ENCODE measurements at regions not wholly inside any gene's neighbourhood (a gene's known extent, or its start where the extent isn't known, plus 50 kb on each side); places are given as distances from the start of the nearest gene placed in this dataset.

DNA sequence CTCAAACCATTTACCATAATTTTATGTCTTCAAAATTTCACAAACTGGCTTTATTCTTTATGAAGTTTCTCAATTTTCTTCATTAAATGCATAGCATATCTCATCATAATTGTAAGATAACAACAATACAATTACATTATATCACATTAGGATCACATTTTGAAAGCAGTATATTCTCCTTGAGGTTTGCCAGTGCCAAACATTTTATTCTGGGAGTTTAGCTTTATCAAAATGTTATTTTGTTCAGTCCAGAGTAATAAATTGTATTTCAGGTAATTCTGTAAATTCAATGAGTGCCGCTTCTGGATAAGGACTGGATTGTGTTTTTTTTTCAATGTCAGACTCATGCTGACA is 234.6 kb upstream of the MIR17HG start:
- no peak for TF ChIP-seq ZNF747 (tag by site-specific recombination; IDR thresholded peaks at IDR 0.05)
- no peak for TF ChIP-seq ZBTB1 (tag by site-specific recombination; IDR thresholded peaks at IDR 0.05)
- POLR2A ChIA-PET = no interaction called here
- no peak overlapping the region for H3K27ac ChIP-seq (ENCODE audit: extremely low read depth, low read depth, low read length)
- H3K9me3 ChIP-seq (ENCODE audit: control insufficient read depth, insufficient read depth, low read depth, low read length) = no peaks in the 10 kb centered on the region
- H3K4me1 ChIP-seq (ENCODE audit: control insufficient read depth, insufficient read depth, low read length) = no peaks in the 10 kb centered on the region
- no peak overlapping the region for H3K4me3 ChIP-seq (ENCODE audit: low read depth, low read length)
- H3K36me3 ChIP-seq (ENCODE audit: control insufficient read depth in 2 of 2, insufficient read depth in 1 of 2, low read length in 2 of 2) = no peaks in the 10 kb centered on the region
- CTCF ChIA-PET = no interaction called here

DNA sequence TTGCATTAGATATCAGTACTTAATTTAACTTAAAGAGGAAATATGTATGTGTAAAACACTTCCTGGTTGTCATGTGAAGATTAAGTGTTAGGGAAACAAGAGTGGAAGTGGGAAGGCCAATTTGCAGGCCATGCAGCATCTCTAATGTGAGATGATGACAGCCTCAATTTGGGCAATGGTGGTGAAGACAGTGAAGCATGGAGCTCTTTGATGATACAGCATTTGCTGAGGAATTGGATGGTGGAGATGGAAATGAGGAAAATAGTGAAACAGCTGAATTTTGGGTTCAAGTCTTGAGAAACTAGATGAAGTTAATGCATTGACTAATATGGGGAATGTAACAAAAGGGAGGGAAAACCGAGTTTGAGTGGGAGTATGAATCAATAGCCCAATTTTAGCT is 231.7 kb upstream of the MIR17HG start:
- POLR2A ChIA-PET = no interaction called here
- TF ChIP-seq, protein P1, sequence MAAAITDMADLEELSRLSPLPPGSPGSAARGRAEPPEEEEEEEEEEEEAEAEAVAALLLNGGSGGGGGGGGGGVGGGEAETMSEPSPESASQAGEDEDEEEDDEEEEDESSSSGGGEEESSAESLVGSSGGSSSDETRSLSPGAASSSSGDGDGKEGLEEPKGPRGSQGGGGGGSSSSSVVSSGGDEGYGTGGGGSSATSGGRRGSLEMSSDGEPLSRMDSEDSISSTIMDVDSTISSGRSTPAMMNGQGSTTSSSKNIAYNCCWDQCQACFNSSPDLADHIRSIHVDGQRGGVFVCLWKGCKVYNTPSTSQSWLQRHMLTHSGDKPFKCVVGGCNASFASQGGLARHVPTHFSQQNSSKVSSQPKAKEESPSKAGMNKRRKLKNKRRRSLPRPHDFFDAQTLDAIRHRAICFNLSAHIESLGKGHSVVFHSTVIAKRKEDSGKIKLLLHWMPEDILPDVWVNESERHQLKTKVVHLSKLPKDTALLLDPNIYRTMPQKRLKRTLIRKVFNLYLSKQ (tag by site-specific recombination; IDR thresholded peaks at IDR 0.05; ENCODE audit: borderline replicate concordance) = no peak
- TF ChIP-seq ZNF48 (tag by site-specific recombination; IDR thresholded peaks at IDR 0.05) (no peak), ZNF623 (tag by site-specific recombination; IDR thresholded peaks at IDR 0.05) (no peak), ZNF211 (tag by site-specific recombination; IDR thresholded peaks at IDR 0.05; ENCODE audit: low read depth) (no peak), TCF7L2 (IDR thresholded peaks at IDR 0.05; ENCODE audit: borderline replicate concordance, low read depth, low read length) (no peak), ZNF670 (tag by site-specific recombination; IDR thresholded peaks at IDR 0.05; ENCODE audit: low read depth) (no peak), ZSCAN16 (tag by site-specific recombination; IDR thresholded peaks at IDR 0.05) (no peak), ZNF169 (tag by site-specific recombination; IDR thresholded peaks at IDR 0.05) (no peak), ZNF155 (tag by site-specific recombination; IDR thresholded peaks at IDR 0.05) (no peak), ZNF140 (tag by site-specific recombination; IDR thresholded peaks at IDR 0.05) (no peak), ZNF16 (tag by site-specific recombination; IDR thresholded peaks at IDR 0.05; ENCODE audit: low read depth) (no peak), ZNF596 (tag by site-specific recombination; IDR thresholded peaks at IDR 0.05) (no peak), ZNF707 (tag by site-specific recombination; IDR thresholded peaks at IDR 0.05) (no peak), ZNF529 (tag by site-specific recombination; IDR thresholded peaks at IDR 0.05; ENCODE audit: insufficient replicate concordance) (no peak)
- TF ChIP-seq, protein P2, sequence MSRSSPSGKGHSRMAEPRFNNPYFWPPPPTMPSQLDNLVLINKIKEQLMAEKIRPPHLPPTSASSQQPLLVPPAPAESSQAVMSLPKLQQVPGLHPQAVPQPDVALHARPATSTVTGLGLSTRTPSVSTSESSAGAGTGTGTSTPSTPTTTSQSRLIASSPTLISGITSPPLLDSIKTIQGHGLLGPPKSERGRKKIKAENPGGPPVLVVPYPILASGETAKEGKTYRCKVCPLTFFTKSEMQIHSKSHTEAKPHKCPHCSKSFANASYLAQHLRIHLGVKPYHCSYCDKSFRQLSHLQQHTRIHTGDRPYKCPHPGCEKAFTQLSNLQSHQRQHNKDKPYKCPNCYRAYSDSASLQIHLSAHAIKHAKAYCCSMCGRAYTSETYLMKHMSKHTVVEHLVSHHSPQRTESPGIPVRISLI (tag by site-specific recombination; IDR thresholded peaks at IDR 0.05) = no peak
- TF ChIP-seq, protein P3, sequence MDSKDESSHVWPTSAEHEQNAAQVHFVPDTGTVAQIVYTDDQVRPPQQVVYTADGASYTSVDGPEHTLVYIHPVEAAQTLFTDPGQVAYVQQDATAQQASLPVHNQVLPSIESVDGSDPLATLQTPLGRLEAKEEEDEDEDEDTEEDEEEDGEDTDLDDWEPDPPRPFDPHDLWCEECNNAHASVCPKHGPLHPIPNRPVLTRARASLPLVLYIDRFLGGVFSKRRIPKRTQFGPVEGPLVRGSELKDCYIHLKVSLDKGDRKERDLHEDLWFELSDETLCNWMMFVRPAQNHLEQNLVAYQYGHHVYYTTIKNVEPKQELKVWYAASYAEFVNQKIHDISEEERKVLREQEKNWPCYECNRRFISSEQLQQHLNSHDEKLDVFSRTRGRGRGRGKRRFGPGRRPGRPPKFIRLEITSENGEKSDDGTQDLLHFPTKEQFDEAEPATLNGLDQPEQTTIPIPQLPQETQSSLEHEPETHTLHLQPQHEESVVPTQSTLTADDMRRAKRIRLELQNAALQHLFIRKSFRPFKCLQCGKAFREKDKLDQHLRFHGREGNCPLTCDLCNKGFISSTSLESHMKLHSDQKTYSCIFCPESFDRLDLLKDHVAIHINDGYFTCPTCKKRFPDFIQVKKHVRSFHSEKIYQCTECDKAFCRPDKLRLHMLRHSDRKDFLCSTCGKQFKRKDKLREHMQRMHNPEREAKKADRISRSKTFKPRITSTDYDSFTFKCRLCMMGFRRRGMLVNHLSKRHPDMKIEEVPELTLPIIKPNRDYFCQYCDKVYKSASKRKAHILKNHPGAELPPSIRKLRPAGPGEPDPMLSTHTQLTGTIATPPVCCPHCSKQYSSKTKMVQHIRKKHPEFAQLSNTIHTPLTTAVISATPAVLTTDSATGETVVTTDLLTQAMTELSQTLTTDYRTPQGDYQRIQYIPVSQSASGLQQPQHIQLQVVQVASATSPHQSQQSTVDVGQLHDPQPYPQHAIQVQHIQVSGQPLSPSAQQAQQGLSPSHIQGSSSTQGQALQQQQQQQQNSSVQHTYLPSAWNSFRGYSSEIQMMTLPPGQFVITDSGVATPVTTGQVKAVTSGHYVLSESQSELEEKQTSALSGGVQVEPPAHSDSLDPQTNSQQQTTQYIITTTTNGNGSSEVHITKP (tag by site-specific recombination; IDR thresholded peaks at IDR 0.05) = no peak
- TF ChIP-seq, protein P4, sequence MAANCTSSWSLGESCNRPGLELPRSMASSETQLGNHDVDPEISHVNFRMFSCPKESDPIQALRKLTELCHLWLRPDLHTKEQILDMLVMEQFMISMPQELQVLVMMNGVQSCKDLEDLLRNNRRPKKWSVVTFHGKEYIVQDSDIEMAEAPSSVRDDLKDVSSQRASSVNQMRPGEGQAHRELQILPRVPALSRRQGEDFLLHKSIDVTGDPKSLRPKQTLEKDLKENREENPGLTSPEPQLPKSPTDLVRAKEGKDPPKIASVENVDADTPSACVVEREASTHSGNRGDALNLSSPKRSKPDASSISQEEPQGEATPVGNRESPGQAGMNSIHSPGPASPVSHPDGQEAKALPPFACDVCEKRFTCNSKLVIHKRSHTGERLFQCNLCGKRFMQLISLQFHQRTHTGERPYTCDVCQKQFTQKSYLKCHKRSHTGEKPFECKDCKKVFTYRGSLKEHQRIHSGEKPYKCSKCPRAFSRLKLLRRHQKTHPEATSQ (tag by site-specific recombination; IDR thresholded peaks at IDR 0.05) = no peak

More for the DNA sequence above, 231.7 kb upstream of the MIR17HG start:
- Histone ChIP-seq H3K9me3 (ENCODE audit: control insufficient read depth, insufficient read depth, low read depth, low read length) (no peaks in the 10 kb centered on the region), H3K4me1 (ENCODE audit: control insufficient read depth, insufficient read depth, low read length) (no peaks in the 10 kb centered on the region), H3K27ac (ENCODE audit: extremely low read depth, low read depth, low read length) (no peak overlapping the region), H3K36me3 (ENCODE audit: control insufficient read depth in 2 of 2, insufficient read depth in 1 of 2, low read length in 2 of 2) (no peaks in the 10 kb centered on the region), H3K4me3 (ENCODE audit: low read depth, low read length) (no peak overlapping the region)
- CTCF ChIA-PET = interaction anchor here (0.5 kb wide), 1 partner anchor 992 kb away, joined by 3 read pairs; no protein-coding TSS in a partner anchor

Measured in HEK293 (cell line).